Midbrain (tissue), 1 donor: ENCODE measurements at regions not wholly inside any gene's neighbourhood (a gene's known extent, or its start where the extent isn't known, plus 50 kb on each side); places are given as distances from the start of the nearest gene placed in this dataset.

Experiments used
- DNase-seq: peaks from one replicate; lab custom pipeline; 2025; lab: John Stamatoyannopoulos, UW

GRCh38 chr10:123575105-123575504, 91.0 kb upstream of the GPR26 start:
- DNase-seq = no peak

GRCh38 chr10:123576706-123577105, 89.4 kb upstream of the GPR26 start:
- no peak for DNase-seq

- DNase-seq = no peak
Observed at GRCh38 chr10:123577921-123578461, 88.2 kb upstream of the GPR26 start.

GRCh38 chr10:123578721-123579120, 87.4 kb upstream of the GPR26 start:
- DNase-seq = no peak

GRCh38 chr10:123579675-123580074, 86.5 kb upstream of the GPR26 start:
- no peak for DNase-seq

GRCh38 chr10:123580426-123580825, 85.7 kb upstream of the GPR26 start:
- DNase-seq = no peak

- no peak for DNase-seq
Observed at GRCh38 chr10:123581656-123582055, 84.5 kb upstream of the GPR26 start.

- DNase-seq = peak; percentile 73
Observed at GRCh38 chr10:123582084-123582989, 83.8 kb upstream of the GPR26 start.

GRCh38 chr10:123583639-123584418, 82.3 kb upstream of the GPR26 start:
- peak; percentile 83 for DNase-seq

GRCh38 chr10:123584419-123584775, 81.8 kb upstream of the GPR26 start:
- no peak for DNase-seq

- no peak for DNase-seq
Observed at GRCh38 chr10:123585477-123586445, 80.4 kb upstream of the GPR26 start.

- DNase-seq = no peak
Observed at GRCh38 chr10:123587110-123587509, 79.0 kb upstream of the GPR26 start.

- no peak for DNase-seq
Observed at GRCh38 chr10:123588386-123588914, 77.7 kb upstream of the GPR26 start.

GRCh38 chr10:123595661-123596060, 70.5 kb upstream of the GPR26 start:
- no peak for DNase-seq

GRCh38 chr10:123597676-123598075, 68.5 kb upstream of the GPR26 start:
- DNase-seq = no peak

- no peak for DNase-seq
Observed at GRCh38 chr10:123599366-123599849, 66.7 kb upstream of the GPR26 start.

GRCh38 chr10:123600177-123600576, 66.0 kb upstream of the GPR26 start:
- no peak for DNase-seq

GRCh38 chr10:123603130-123603529, 63.0 kb upstream of the GPR26 start:
- no peak for DNase-seq

GRCh38 chr10:123604506-123604905, 61.6 kb upstream of the GPR26 start:
- no peak for DNase-seq

GRCh38 chr10:123606006-123606405, 60.1 kb upstream of the GPR26 start:
- DNase-seq = no peak

- no peak for DNase-seq
Observed at GRCh38 chr10:123606955-123607354, 59.2 kb upstream of the GPR26 start.
